ENCODE measurements at regions not wholly inside any gene's neighbourhood (a gene's known extent, or its start where the extent isn't known, plus 50 kb on each side); places are given as distances from the start of the nearest gene placed in this dataset.

- DNase-seq (ENCODE audit: low read depth, low spot score) = no peak
These were observed 230.2 kb upstream of the CD96 start for GRCh38 chr3:111311709-111312235.

- no peak for DNase-seq (ENCODE audit: low read depth, low spot score)
These were observed 227.7 kb upstream of the CD96 start for GRCh38 chr3:111314181-111314873.

- DNase-seq (ENCODE audit: low read depth, low spot score) = no peak
These were observed 227.1 kb upstream of the CD96 start for GRCh38 chr3:111314898-111315297.

GRCh38 chr3:111315930-111316587 lies 225.9 kb upstream of the CD96 start:
- peak; percentile 77 for DNase-seq (ENCODE audit: low read depth, low spot score)

GRCh38 chr3:111318289-111318688 lies 223.7 kb upstream of the CD96 start:
- DNase-seq (ENCODE audit: low read depth, low spot score) = no peak

- no peak for DNase-seq (ENCODE audit: low read depth, low spot score)
These were observed 222.4 kb upstream of the CD96 start for GRCh38 chr3:111319598-111319997.

GRCh38 chr3:111321786-111322185 lies 220.2 kb upstream of the CD96 start:
- no peak for DNase-seq (ENCODE audit: low read depth, low spot score)

GRCh38 chr3:111323019-111323418 lies 219.0 kb upstream of the CD96 start:
- no peak for DNase-seq (ENCODE audit: low read depth, low spot score)

- no peak for DNase-seq (ENCODE audit: low read depth, low spot score)
These were observed 217.8 kb upstream of the CD96 start for GRCh38 chr3:111324151-111324550.

GRCh38 chr3:111324645-111325044 lies 217.4 kb upstream of the CD96 start:
- DNase-seq (ENCODE audit: low read depth, low spot score) = no peak

GRCh38 chr3:111325160-111325718 lies 216.8 kb upstream of the CD96 start:
- no peak for DNase-seq (ENCODE audit: low read depth, low spot score)

GRCh38 chr3:111326144-111326995 lies 215.6 kb upstream of the CD96 start:
- DNase-seq (ENCODE audit: low read depth, low spot score) = no peak

- no peak for DNase-seq (ENCODE audit: low read depth, low spot score)
These were observed 210.7 kb upstream of the CD96 start for GRCh38 chr3:111331306-111331705.

GRCh38 chr3:111331912-111332311 lies 210.1 kb upstream of the CD96 start:
- no peak for DNase-seq (ENCODE audit: low read depth, low spot score)

GRCh38 chr3:111332488-111333080 lies 209.4 kb upstream of the CD96 start:
- DNase-seq (ENCODE audit: low read depth, low spot score) = no peak

- no peak for DNase-seq (ENCODE audit: low read depth, low spot score)
These were observed 208.4 kb upstream of the CD96 start for GRCh38 chr3:111333642-111334041.

GRCh38 chr3:111335512-111336303 lies 206.3 kb upstream of the CD96 start:
- DNase-seq (ENCODE audit: low read depth, low spot score) = no peak

GRCh38 chr3:111336511-111336910 lies 205.5 kb upstream of the CD96 start:
- DNase-seq (ENCODE audit: low read depth, low spot score) = no peak

- DNase-seq (ENCODE audit: low read depth, low spot score) = peak; percentile 77
These were observed 203.8 kb upstream of the CD96 start for GRCh38 chr3:111338059-111338698.

GRCh38 chr3:111339017-111339416 lies 203.0 kb upstream of the CD96 start:
- no peak for DNase-seq (ENCODE audit: low read depth, low spot score)

Data from smooth muscle cell of the brain vasculature (primary cell).